Loucy (cell line): ENCODE measurements at regions not wholly inside any gene's neighbourhood (a gene's known extent, or its start where the extent isn't known, plus 50 kb on each side); places are given as distances from the start of the nearest gene placed in this dataset.

Source experiments
- H2AFZ ChIP-seq: fragments of 200-600 bp; sonication (generic); 2 replicates; pipeline ENCODE4 v1.6.0; 2016; ENCODE audit warnings: antibody characterized with exemption, mild to moderate bottlenecking, low read length, moderate library complexity
- H3F3A ChIP-seq: fragments of 200-600 bp; 2 replicates; pipeline ENCODE4 v1.6.0; 2016; ENCODE audit warnings: antibody characterized with exemption, low read depth, mild to moderate bottlenecking
- H3K27me3 ChIP-seq: fragments of 200-600 bp; sonication (generic); 2 replicates; pipeline ENCODE4 v1.6.1; 2014; ENCODE audit warnings: low read length, mild to moderate bottlenecking; ENCODE audit not compliant: insufficient read depth, poor library complexity, severe bottlenecking
- H3K36me3 ChIP-seq: fragments of 200-600 bp; sonication (generic); 2 replicates; pipeline ENCODE4 v1.6.1; 2016; ENCODE audit warnings: low read length; ENCODE audit not compliant: insufficient read depth
- H3K4me1 ChIP-seq: fragments of 200-600 bp; sonication (generic); 2 replicates; pipeline ENCODE4 v1.5.1; 2014; ENCODE audit warnings: low read length, mild to moderate bottlenecking; ENCODE audit not compliant: insufficient read depth, poor library complexity, severe bottlenecking
- H3K4me2 ChIP-seq: fragments of 200-600 bp; sonication (generic); 2 replicates; pipeline ENCODE4 v1.6.0; 2014; ENCODE audit warnings: antibody characterized with exemption, low read length, low read depth, mild to moderate bottlenecking; ENCODE audit not compliant: poor library complexity, severe bottlenecking
- H3K4me3 ChIP-seq: fragments of 200-600 bp; sonication (generic); 2 replicates; pipeline ENCODE4 v1.5.1; 2014; ENCODE audit warnings: low read length, mild to moderate bottlenecking, mixed read lengths; ENCODE audit not compliant: poor library complexity, severe bottlenecking
- H3K79me2 ChIP-seq: fragments of 200-600 bp; sonication (generic); 2 replicates; pipeline ENCODE4 v1.6.1; 2014; ENCODE audit warnings: low read length; ENCODE audit not compliant: insufficient read depth
- H3K9ac ChIP-seq: fragments of 200-600 bp; sonication (generic); 2 replicates; pipeline ENCODE4 v1.6.0; 2014; ENCODE audit warnings: mild to moderate bottlenecking, low read depth, low read length, moderate library complexity; ENCODE audit not compliant: poor library complexity, severe bottlenecking
- H3K9me2 ChIP-seq: fragments of 200-600 bp; sonication (generic); replicated peaks from 2 replicates; pipeline ENCODE4 v1.6.1; 2016; ENCODE audit warnings: low read depth, low read length, mixed read lengths
- H3K9me3 ChIP-seq: fragments of 200-600 bp; sonication (generic); 2 replicates; pipeline ENCODE4 v1.6.1; 2014; ENCODE audit warnings: mild to moderate bottlenecking, antibody characterized with exemption, low read length, low read depth; ENCODE audit not compliant: insufficient read depth
- H4K20me1 ChIP-seq: fragments of 200-600 bp; sonication (generic); 2 replicates; pipeline ENCODE4 v1.6.0; 2014; ENCODE audit warnings: antibody characterized with exemption, low read length, mild to moderate bottlenecking; ENCODE audit not compliant: insufficient read depth, poor library complexity, severe bottlenecking
- EZH2phosphoT487 ChIP-seq: fragments of 200-600 bp; IDR thresholded peaks from 2 replicates; pipeline ENCODE4 v1.6.1; 2018; ENCODE audit warnings: antibody characterized with exemption, mild to moderate bottlenecking, moderate library complexity, borderline replicate concordance
- TF ChIP-seq, protein P1 (sequence below): fragments of 200-600 bp; sonication (generic); conservative IDR thresholded peaks from 2 replicates; pipeline ENCODE4 v1.5.1; 2014; ENCODE audit warnings: mild to moderate bottlenecking, antibody characterized with exemption, low read length

GRCh38 chr1:213331631-213332175, 280.7 kb downstream of the RPS6KC1 start:
- no peaks in the 10 kb centered on the region for H3K4me1 ChIP-seq
- no peak overlapping the region for H3K4me2 ChIP-seq
- TF ChIP-seq, protein P1, sequence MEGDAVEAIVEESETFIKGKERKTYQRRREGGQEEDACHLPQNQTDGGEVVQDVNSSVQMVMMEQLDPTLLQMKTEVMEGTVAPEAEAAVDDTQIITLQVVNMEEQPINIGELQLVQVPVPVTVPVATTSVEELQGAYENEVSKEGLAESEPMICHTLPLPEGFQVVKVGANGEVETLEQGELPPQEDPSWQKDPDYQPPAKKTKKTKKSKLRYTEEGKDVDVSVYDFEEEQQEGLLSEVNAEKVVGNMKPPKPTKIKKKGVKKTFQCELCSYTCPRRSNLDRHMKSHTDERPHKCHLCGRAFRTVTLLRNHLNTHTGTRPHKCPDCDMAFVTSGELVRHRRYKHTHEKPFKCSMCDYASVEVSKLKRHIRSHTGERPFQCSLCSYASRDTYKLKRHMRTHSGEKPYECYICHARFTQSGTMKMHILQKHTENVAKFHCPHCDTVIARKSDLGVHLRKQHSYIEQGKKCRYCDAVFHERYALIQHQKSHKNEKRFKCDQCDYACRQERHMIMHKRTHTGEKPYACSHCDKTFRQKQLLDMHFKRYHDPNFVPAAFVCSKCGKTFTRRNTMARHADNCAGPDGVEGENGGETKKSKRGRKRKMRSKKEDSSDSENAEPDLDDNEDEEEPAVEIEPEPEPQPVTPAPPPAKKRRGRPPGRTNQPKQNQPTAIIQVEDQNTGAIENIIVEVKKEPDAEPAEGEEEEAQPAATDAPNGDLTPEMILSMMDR, result no peak
- no peak for TF ChIP-seq EZH2phosphoT487
- no peaks in the 10 kb centered on the region for H3K27me3 ChIP-seq
- no peak overlapping the region for H3K9ac ChIP-seq
- no peaks in the 10 kb centered on the region for H3F3A ChIP-seq
- no peaks in the 10 kb centered on the region for H3K79me2 ChIP-seq
- H3K4me3 ChIP-seq, result no peak overlapping the region
- no peaks in the 10 kb centered on the region for H3K9me2 ChIP-seq
- no peaks in the 10 kb centered on the region for H4K20me1 ChIP-seq
- no peaks in the 10 kb centered on the region for H3K36me3 ChIP-seq
- H2AFZ ChIP-seq, result no peak overlapping the region
- H3K9me3 ChIP-seq, result no peaks in the 10 kb centered on the region

- no peaks in the 10 kb centered on the region for H3K4me1 ChIP-seq
- no peak overlapping the region for H2AFZ ChIP-seq
- no peaks in the 10 kb centered on the region for H3K79me2 ChIP-seq
- no peak overlapping the region for H3K9ac ChIP-seq
- H3K36me3 ChIP-seq, result no peaks in the 10 kb centered on the region
- no peaks in the 10 kb centered on the region for H3K9me3 ChIP-seq
- TF ChIP-seq EZH2phosphoT487, result no peak
- TF ChIP-seq, protein P1, result no peak
- H3K9me2 ChIP-seq, result no peaks in the 10 kb centered on the region
- H3K27me3 ChIP-seq, result no peaks in the 10 kb centered on the region
- no peak overlapping the region for H3K4me3 ChIP-seq
- no peak overlapping the region for H3K4me2 ChIP-seq
- H3F3A ChIP-seq, result no peaks in the 10 kb centered on the region
- no peaks in the 10 kb centered on the region for H4K20me1 ChIP-seq
Observed at GRCh38 chr1:213332491-213332890, 281.4 kb downstream of the RPS6KC1 start.

- no peak for TF ChIP-seq EZH2phosphoT487
- TF ChIP-seq, protein P1, result no peak
- no peaks in the 10 kb centered on the region for H3K4me1 ChIP-seq
- H3K4me2 ChIP-seq, result no peak overlapping the region
- H3K9me3 ChIP-seq, result no peaks in the 10 kb centered on the region
- no peaks in the 10 kb centered on the region for H3K79me2 ChIP-seq
- no peaks in the 10 kb centered on the region for H3K27me3 ChIP-seq
- H2AFZ ChIP-seq, result no peak overlapping the region
- H3K4me3 ChIP-seq, result no peak overlapping the region
- H3K9me2 ChIP-seq, result no peaks in the 10 kb centered on the region
- H4K20me1 ChIP-seq, result no peaks in the 10 kb centered on the region
- no peaks in the 10 kb centered on the region for H3F3A ChIP-seq
- no peaks in the 10 kb centered on the region for H3K36me3 ChIP-seq
- no peak overlapping the region for H3K9ac ChIP-seq
Observed at GRCh38 chr1:213333121-213333520, 282.1 kb downstream of the RPS6KC1 start.
